ENCODE measurements at regions not wholly inside any gene's neighbourhood (a gene's known extent, or its start where the extent isn't known, plus 50 kb on each side); places are given as distances from the start of the nearest gene placed in this dataset.

DNA sequence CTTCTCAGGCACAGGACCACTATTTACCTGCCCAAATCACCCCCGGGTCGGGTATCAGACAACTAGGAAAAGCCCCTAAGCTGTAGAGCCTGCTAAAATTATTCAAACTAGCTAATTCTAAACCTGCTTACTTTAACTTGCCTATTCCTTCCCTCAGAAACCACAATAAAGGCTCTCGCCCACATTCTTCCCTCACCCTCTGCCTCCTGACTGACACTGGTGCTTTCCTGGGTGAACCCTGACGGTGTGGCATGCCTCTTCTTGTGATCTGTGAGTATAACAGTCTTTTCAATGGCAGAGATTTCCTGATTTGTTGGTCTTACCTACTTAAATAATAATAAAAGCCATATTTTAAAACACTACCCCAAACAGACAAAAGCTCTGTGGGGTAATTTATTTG, 209.4 kb upstream of the XIST start:
- TF ChIP-seq, protein P1, sequence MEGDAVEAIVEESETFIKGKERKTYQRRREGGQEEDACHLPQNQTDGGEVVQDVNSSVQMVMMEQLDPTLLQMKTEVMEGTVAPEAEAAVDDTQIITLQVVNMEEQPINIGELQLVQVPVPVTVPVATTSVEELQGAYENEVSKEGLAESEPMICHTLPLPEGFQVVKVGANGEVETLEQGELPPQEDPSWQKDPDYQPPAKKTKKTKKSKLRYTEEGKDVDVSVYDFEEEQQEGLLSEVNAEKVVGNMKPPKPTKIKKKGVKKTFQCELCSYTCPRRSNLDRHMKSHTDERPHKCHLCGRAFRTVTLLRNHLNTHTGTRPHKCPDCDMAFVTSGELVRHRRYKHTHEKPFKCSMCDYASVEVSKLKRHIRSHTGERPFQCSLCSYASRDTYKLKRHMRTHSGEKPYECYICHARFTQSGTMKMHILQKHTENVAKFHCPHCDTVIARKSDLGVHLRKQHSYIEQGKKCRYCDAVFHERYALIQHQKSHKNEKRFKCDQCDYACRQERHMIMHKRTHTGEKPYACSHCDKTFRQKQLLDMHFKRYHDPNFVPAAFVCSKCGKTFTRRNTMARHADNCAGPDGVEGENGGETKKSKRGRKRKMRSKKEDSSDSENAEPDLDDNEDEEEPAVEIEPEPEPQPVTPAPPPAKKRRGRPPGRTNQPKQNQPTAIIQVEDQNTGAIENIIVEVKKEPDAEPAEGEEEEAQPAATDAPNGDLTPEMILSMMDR (conservative IDR thresholded peaks at IDR 0.05 in 1 of 2, IDR thresholded peaks at IDR 0.05 in 1 of 2; ENCODE audit: low read depth in 1 of 2, low read length in 2 of 2), result no peak
- TF ChIP-seq EZH2 (IDR thresholded peaks at IDR 0.05; ENCODE audit: low read length, missing control alignments), result no peak
